ENCODE measurements at regions not wholly inside any gene's neighbourhood (a gene's known extent, or its start where the extent isn't known, plus 50 kb on each side); places are given as distances from the start of the nearest gene placed in this dataset.
"Not testable (repeated sequence)": the region's sequence is repeated elsewhere in the genome, so short reads cannot be mapped to it uniquely, and the experiment has no call there.

GRCh38 chr4:67412153-67412712 is 133.1 kb downstream of the CENPC start:
- DNase-seq: not testable (repeated sequence)

- DNase-seq: no peak
Observed at GRCh38 chr4:67403342-67403741, 142.0 kb downstream of the CENPC start.

GRCh38 chr4:67401902-67402301 is 143.4 kb downstream of the CENPC start:
- no peak for DNase-seq

GRCh38 chr4:67397931-67398330 is 147.4 kb downstream of the CENPC start:
- no peak for DNase-seq

- DNase-seq: no peak
Observed at GRCh38 chr4:67397031-67397430, 148.3 kb downstream of the CENPC start.

GRCh38 chr4:67396008-67396407 is 149.3 kb downstream of the CENPC start:
- no peak for DNase-seq

- no peak for DNase-seq
Observed at GRCh38 chr4:67394879-67395278, 150.4 kb downstream of the CENPC start.

- DNase-seq: peak; percentile 6
Observed at GRCh38 chr4:67393699-67394281, 151.5 kb downstream of the CENPC start.

- DNase-seq: no peak
Observed at GRCh38 chr4:67393007-67393406, 152.3 kb downstream of the CENPC start.

- not testable (repeated sequence) for DNase-seq
Observed at GRCh38 chr4:67381406-67381804, 163.9 kb downstream of the CENPC start.

- DNase-seq: not testable (repeated sequence)
Observed at GRCh38 chr4:67380702-67381405, 164.4 kb downstream of the CENPC start.

GRCh38 chr4:67380154-67380553 is 165.1 kb downstream of the CENPC start:
- no peak for DNase-seq

GRCh38 chr4:67375291-67375690 is 170.0 kb downstream of the CENPC start:
- DNase-seq: no peak

GRCh38 chr4:67371615-67372014 is 173.7 kb downstream of the CENPC start:
- DNase-seq: no peak

GRCh38 chr4:67366311-67366861 is 178.9 kb downstream of the CENPC start:
- DNase-seq: no peak

GRCh38 chr4:67365661-67366245 is 179.6 kb downstream of the CENPC start:
- no peak for DNase-seq

GRCh38 chr4:67355806-67356205 is 189.5 kb downstream of the CENPC start:
- no peak for DNase-seq

GRCh38 chr4:67346654-67347053 is 198.6 kb downstream of the CENPC start:
- no peak for DNase-seq

- no peak for DNase-seq
Observed at GRCh38 chr4:67344594-67345380, 200.5 kb downstream of the CENPC start.

GRCh38 chr4:67343199-67343598 is 202.1 kb downstream of the CENPC start:
- DNase-seq: no peak

GRCh38 chr4:67342291-67342690 is 203.0 kb downstream of the CENPC start:
- DNase-seq: no peak

GRCh38 chr4:67333664-67334063 is 211.6 kb downstream of the CENPC start:
- no peak for DNase-seq

- DNase-seq: no peak
Observed at GRCh38 chr4:67332627-67333026, 212.7 kb downstream of the CENPC start.

Data from 8988T (cell line).